WI38 (cell line): ENCODE measurements at regions not wholly inside any gene's neighbourhood (a gene's known extent, or its start where the extent isn't known, plus 50 kb on each side); places are given as distances from the start of the nearest gene placed in this dataset.
"Not testable (repeated sequence)": the region's sequence is repeated elsewhere in the genome, so short reads cannot be mapped to it uniquely, and the experiment has no call there.

Experiments
- H3K4me3 ChIP-seq: 2 replicates; pipeline ENCODE4 v1.5.1; 2011; ENCODE audit warnings: low read depth, mild to moderate bottlenecking, control low read depth, low read length
- TF ChIP-seq, protein P1 (sequence below): IDR thresholded peaks from 2 replicates; pipeline ENCODE4 v1.5.1; 2012; ENCODE audit warnings: low read depth, mild to moderate bottlenecking, control low read depth, low read length

DNA sequence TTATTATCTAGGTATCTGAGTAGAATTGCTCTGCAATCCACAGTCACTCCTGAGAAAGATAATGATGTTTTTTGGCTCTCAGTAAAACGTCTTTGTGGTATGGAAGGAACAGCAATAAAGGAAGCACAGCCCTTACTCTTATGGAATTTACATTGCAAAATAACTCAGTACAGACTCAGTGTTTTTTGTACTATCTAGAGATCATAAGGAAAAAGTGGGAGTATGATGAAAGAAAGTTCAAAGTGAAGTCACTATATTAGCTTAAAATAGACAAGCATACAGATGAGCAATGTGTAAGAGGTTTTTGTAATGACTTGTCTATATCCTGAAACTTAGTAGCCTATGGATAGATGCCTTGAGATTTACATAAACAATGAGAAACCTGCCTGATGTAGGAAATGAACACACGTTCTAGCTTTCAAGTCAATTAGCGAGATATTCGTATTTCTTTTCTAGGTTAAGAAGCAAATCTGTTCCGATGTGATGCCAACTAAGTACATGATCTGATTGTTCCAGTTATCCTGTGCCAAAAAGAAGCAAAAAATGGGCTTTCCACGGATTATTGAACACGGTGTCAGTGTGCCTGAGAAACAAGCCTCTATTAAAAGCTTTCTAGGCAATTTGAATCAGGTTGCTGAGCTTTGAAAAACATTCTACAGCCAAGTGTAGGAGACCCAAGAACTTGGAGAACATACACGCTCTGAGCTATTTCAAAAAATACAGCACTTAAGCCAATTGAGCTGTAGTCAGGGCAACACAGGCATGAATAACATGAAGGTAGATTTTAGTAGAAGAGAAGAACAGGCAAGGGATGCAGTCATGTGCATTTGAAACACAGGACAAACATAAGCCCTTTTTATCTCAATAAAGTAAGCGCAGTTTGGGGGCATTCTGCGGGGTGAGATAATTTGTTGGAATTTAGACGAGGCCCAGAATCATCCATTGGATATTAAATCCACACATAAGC lies 86.3 kb upstream of the TAF11L2 start:
- TF ChIP-seq, protein P1, sequence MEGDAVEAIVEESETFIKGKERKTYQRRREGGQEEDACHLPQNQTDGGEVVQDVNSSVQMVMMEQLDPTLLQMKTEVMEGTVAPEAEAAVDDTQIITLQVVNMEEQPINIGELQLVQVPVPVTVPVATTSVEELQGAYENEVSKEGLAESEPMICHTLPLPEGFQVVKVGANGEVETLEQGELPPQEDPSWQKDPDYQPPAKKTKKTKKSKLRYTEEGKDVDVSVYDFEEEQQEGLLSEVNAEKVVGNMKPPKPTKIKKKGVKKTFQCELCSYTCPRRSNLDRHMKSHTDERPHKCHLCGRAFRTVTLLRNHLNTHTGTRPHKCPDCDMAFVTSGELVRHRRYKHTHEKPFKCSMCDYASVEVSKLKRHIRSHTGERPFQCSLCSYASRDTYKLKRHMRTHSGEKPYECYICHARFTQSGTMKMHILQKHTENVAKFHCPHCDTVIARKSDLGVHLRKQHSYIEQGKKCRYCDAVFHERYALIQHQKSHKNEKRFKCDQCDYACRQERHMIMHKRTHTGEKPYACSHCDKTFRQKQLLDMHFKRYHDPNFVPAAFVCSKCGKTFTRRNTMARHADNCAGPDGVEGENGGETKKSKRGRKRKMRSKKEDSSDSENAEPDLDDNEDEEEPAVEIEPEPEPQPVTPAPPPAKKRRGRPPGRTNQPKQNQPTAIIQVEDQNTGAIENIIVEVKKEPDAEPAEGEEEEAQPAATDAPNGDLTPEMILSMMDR = no peak
- H3K4me3 ChIP-seq = no peak overlapping the region

DNA sequence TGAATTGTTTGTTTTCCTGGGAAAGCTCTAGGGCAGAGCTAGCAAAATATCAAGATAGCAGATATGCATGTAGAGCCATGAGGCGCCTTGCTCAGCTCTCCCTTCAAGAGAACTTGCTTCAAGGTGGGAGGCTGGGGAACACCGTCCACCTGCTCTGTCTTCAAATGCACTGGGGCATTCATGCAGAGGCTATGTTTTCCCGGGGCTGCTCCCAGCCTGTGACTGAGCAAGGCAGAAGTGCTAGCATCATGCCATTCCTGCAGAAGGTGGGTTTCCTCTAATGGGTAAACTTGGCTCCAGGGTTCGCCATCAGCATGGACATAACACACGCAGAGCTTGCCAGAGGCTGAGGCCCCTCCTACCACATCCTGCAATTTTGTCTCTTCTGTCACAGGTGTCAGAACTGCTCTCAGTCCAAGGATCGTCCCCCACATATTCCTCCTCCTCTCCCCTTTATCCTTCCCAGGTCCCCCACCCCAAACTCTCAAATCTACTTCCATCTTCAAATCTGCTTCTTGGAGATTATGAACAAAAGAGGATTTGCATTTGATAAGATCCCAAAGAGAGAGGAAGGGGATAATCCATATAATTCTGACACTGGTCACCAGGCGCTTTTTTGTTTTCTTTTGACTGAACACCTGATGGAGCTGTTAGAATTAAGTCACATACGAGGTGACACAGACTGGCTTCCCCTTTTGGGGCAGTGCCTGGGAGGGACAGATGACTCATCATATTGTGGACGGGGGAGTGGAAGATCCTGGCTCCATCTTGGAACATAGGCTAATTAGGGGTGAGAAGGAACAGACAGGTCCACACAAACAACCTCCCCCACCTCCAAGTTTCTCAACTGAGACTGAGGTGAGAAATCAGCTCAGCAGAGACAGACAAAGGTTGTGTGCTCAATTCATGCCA lies 85.0 kb upstream of the TAF11L2 start:
- no peak overlapping the region for H3K4me3 ChIP-seq
- TF ChIP-seq, protein P1 = no peak

DNA sequence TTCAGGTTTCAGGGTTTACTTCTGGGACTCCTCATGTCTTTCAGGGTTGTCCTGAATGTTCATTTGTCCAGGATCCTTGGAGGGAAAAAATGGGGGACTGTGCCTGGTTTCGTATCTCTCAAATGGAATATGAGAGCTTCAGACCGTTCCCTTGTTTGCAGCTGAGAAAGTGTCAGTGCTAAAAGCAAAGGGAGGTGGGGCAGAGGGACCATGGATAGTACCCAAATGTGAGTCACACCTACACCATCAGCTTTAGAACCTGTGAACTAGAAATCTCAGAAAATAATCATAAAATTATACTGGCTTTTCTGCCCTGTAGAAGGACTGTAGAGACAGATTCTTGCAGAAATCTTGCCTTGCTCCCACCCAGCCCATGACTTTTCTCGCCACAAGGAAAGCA lies 84.3 kb upstream of the TAF11L2 start:
- TF ChIP-seq, protein P1 = no peak
- H3K4me3 ChIP-seq = no peak overlapping the region

DNA sequence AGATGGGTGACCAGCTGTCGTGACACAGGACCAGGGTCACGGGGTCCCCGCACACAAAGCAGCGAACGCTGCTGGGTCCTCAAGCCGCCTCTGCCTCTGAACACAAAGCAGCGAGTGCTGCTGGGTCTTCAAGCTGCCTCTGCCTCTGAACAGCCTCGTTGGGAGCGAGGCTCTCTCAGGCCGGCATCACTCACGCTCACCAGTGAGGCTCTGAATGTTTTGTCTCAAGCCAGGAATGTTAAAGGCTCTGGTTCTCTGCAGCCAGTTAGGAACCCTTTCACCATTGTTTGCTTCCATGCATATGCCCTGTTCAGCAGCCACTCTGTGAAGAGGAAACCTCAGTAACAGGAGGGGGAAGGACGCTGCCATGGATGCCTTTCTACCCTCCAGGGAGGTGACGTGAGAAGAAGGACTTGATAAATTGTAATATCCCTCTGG lies 82.7 kb upstream of the TAF11L2 start:
- TF ChIP-seq, protein P1 = no peak
- H3K4me3 ChIP-seq = no peak overlapping the region

DNA sequence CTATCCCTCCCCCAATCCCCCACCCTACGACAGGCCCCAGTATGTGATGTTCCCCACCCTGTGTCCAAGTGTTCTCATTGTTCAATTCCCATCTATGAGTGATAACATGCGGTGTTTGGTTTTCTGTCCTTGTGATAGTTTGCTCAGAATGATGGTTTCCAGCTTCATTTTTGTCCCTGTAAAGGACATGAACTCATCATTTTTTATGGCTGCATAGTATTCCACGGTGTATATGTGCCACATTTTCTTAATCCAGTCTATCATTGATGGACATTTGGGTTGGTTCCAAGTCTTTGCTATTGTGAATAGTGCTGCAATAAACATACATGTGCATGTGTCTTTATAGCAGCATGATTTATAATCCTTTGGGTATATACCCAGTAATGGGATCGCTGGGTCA lies 81.7 kb upstream of the TAF11L2 start:
- not testable (repeated sequence) for H3K4me3 ChIP-seq

DNA sequence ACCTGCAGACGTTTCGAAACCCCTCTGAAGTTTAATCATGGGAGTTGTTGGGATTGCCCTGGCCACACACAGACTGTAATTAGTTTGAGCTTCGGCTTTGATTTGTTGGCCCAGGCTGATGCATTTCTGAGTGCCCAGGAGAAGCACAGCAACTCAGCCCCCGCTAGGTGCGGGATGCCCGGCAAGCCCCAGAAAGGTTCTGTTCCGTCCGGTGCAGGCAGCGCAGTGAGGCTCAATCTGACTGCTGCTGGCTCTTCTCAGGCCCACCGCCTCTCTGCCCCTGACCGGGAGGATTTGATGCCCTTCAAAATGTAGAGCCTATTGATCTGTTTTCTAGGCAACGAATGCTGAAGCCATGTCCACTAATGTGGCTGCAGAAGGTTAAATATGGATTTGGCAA lies 73.4 kb upstream of the TAF11L2 start:
- H3K4me3 ChIP-seq = no peak overlapping the region
- TF ChIP-seq, protein P1 = no peak

DNA sequence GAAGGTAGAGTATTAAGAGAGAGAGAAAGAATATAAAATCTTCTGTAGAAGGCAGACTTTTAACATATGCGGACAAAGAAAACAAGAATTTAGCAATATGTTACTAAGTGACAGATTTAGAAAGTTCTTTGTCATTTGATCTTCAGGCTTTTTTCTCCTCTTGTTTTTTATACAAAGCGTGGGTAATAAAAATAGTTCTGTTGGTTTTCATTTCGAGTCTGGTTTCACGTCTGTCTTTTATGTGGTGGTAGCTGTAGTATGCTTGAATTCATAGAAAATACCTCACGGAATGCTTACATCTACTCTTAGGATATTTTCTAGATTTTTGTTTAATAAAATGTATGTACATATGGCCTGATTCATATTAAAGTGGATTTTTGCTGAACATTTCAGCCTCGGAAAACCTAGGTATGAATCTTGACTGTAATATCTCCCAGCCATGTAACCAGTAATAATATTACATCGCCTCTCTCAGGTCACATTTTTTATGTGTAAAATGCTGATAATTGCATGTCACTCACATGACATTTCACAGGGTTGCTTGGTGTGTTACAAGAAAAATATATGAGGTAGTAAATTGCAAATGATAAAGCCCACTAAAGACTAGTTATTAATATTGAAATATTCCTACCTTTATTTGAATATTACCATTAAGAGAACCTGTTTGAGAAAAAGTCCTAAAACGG lies 72.5 kb upstream of the TAF11L2 start:
- H3K4me3 ChIP-seq = no peak overlapping the region
- TF ChIP-seq, protein P1 = no peak
